ENCODE measurements at regions not wholly inside any gene's neighbourhood (a gene's known extent, or its start where the extent isn't known, plus 50 kb on each side); places are given as distances from the start of the nearest gene placed in this dataset.

- ChIA-PET POLR2A (no interaction called here), CTCF (interaction anchor here (0.6 to 3.6 kb wide), 12 partner anchors 10 to 697 kb away, joined by 3 to 95 read pairs (median 4); no protein-coding TSS in a partner anchor)
- DNase-seq (ENCODE audit: low read depth, low spot score) (peak; percentile 48), FAIRE-seq (peak; percentile 66)
- H3K9ac ChIP-seq (replicated peaks; ENCODE audit: extremely low read depth, insufficient read depth, low read length), result no peak overlapping the region
- H4K20me1 ChIP-seq (replicated peaks; ENCODE audit: control insufficient read depth, extremely low read depth, insufficient read depth, low read length), result no peaks in the 10 kb centered on the region
- no peak overlapping the region for H3K4me2 ChIP-seq (ENCODE audit: insufficient read depth, low read length)
- no peak overlapping the region for H3K4me3 ChIP-seq (replicated peaks in 1 of 3; ENCODE audit: insufficient read depth in 1 of 3, low read depth in 1 of 3, low read length in 3 of 3)
- H2AFZ ChIP-seq (ENCODE audit: low read depth, low read length), result no peak overlapping the region
- BruUV-seq (replicated peaks), result no TSS peak
- intact Hi-C loops (cut with micrococcal nuclease) (loop anchor here (1.0 to 10.0 kb wide), 6 partner anchors 26 to 672 kb away; partner anchors contain the start of gene STXBP6), dilution Hi-C loops (cut with MboI; ENCODE audit: extremely low pct_ligation_motif_present, low sequenced_read_pairs) (no loop called here)
- no peaks in the 10 kb centered on the region for H3K4me1 ChIP-seq (ENCODE audit: control insufficient read depth, extremely low read depth, insufficient read depth, low read length)
- H3K79me2 ChIP-seq (ENCODE audit: control insufficient read depth, insufficient read depth, low read length), result no peaks in the 10 kb centered on the region
- no peak overlapping the region for H3K27ac ChIP-seq (ENCODE audit: insufficient read depth, low read depth, low read length)
- no peaks in the 10 kb centered on the region for H3K36me3 ChIP-seq (ENCODE audit: control insufficient read depth in 2 of 2, extremely low read depth in 1 of 2, insufficient read depth in 2 of 2, low read length in 2 of 2)
- H3K9me1 ChIP-seq (replicated peaks; ENCODE audit: control insufficient read depth, extremely low read depth, insufficient read depth, low read length), result no peaks in the 10 kb centered on the region
- H3K27me3 ChIP-seq (ENCODE audit: control insufficient read depth in 2 of 2, insufficient read depth in 2 of 2, low read length in 2 of 2), result no peaks in the 10 kb centered on the region
- TF ChIP-seq MAX (IDR thresholded peaks at IDR 0.05; ENCODE audit: insufficient read depth, insufficient read length) (no peak), CTCF (IDR thresholded peaks at IDR 0.05; ENCODE audit: extremely low read depth in 1 of 2, insufficient read depth in 1 of 2, low read depth in 1 of 2, low read length in 2 of 2) (peak; percentile 59 to 63)
- H3K9me3 ChIP-seq (replicated peaks; ENCODE audit: control insufficient read depth, insufficient read depth, low read length), result no peaks in the 10 kb centered on the region
These were observed 356.9 kb upstream of the STXBP6 start for GRCh38 chr14:25406818-25407217.

- Histone ChIP-seq H3K4me1 (ENCODE audit: control insufficient read depth, extremely low read depth, insufficient read depth, low read length) (peaks cover 16% of the 10 kb centered on the region), H3K9me1 (replicated peaks; ENCODE audit: control insufficient read depth, extremely low read depth, insufficient read depth, low read length) (no peaks in the 10 kb centered on the region), H3K4me3 (replicated peaks in 1 of 3; ENCODE audit: insufficient read depth in 1 of 3, low read depth in 1 of 3, low read length in 3 of 3) (no peak overlapping the region), H3K4me2 (ENCODE audit: insufficient read depth, low read length) (no peak overlapping the region), H2AFZ (ENCODE audit: low read depth, low read length) (no peak overlapping the region), H3K27me3 (ENCODE audit: control insufficient read depth in 2 of 2, insufficient read depth in 2 of 2, low read length in 2 of 2) (no peaks in the 10 kb centered on the region), H3K79me2 (ENCODE audit: control insufficient read depth, insufficient read depth, low read length) (no peaks in the 10 kb centered on the region), H3K9me3 (replicated peaks; ENCODE audit: control insufficient read depth, insufficient read depth, low read length) (no peaks in the 10 kb centered on the region), H3K36me3 (ENCODE audit: control insufficient read depth in 2 of 2, extremely low read depth in 1 of 2, insufficient read depth in 2 of 2, low read length in 2 of 2) (no peaks in the 10 kb centered on the region), H4K20me1 (replicated peaks; ENCODE audit: control insufficient read depth, extremely low read depth, insufficient read depth, low read length) (no peaks in the 10 kb centered on the region), H3K27ac (ENCODE audit: insufficient read depth, low read depth, low read length) (no peak overlapping the region), H3K9ac (replicated peaks; ENCODE audit: extremely low read depth, insufficient read depth, low read length) (no peak overlapping the region)
- TF ChIP-seq JUN (IDR thresholded peaks at IDR 0.05; ENCODE audit: borderline replicate concordance, insufficient read depth, insufficient read length, low read depth) (no peak), MYC (IDR thresholded peaks at IDR 0.05; ENCODE audit: low read depth, low read length) (no peak), GATA2 (IDR thresholded peaks at IDR 0.05; ENCODE audit: insufficient read depth, insufficient read length, low read depth, low read length) (peak; percentile 58), POLR2AphosphoS5 (IDR thresholded peaks at IDR 0.05; ENCODE audit: insufficient read depth, low read depth, low read length) (no peak), CTCF (IDR thresholded peaks at IDR 0.05; ENCODE audit: extremely low read depth in 1 of 2, insufficient read depth in 1 of 2, low read depth in 1 of 2, low read length in 2 of 2) (peak; percentile 64 to 73)
- dilution Hi-C loops (cut with MboI; ENCODE audit: extremely low pct_ligation_motif_present, low sequenced_read_pairs), result no loop called here
- DNase-seq (ENCODE audit: low read depth, low spot score) (peak; percentile 63), FAIRE-seq (peak; percentile 82)
- no TSS peak for BruUV-seq (replicated peaks)
- intact Hi-C loops (cut with micrococcal nuclease), result loop anchor here (1.0 to 10.0 kb wide), 5 partner anchors 19 to 688 kb away; partner anchors contain the start of gene STXBP6
- CTCF ChIA-PET, result interaction anchor here (0.5 to 10.2 kb wide), 27 partner anchors 8 to 736 kb away, joined by 3 to 413 read pairs (median 4); no protein-coding TSS in a partner anchor
- POLR2A ChIA-PET, result interaction anchor here (0.8 kb wide), 1 partner anchor 19 kb away, joined by 4 read pairs; no protein-coding TSS in a partner anchor
These were observed 350.8 kb upstream of the STXBP6 start for GRCh38 chr14:25400607-25401206.
